Middle frontal gyrus (tissue), 1 donor: ENCODE measurements at regions not wholly inside any gene's neighbourhood (a gene's known extent, or its start where the extent isn't known, plus 50 kb on each side); places are given as distances from the start of the nearest gene placed in this dataset.

Experiments used
- DNase-seq: peaks from one replicate; pipeline ENCODE4 v3.0.0-alpha.2; 2015; ENCODE audit warnings: low spot score; ENCODE audit errors: extremely low spot score

DNA sequence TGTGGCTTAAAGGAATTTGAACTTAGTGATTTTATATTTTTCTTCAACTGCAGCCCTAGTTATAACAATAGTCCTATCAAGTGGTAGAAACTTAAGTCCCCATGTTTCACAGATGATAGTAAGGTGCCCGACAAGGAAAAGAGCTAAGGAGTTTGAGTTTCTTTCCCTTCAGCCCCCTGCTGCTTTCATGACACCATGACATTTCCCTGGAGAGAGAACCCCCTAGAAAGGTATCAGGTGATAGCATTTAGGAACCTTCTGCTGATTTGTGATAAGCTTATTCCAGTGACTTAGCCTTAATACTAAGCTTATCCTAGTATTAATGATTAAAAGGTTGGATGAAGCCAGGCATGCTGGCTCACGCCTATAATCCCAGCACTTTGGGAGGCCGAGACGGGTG lies 623.8 kb upstream of the TYRP1 start:
- no peak for DNase-seq

DNA sequence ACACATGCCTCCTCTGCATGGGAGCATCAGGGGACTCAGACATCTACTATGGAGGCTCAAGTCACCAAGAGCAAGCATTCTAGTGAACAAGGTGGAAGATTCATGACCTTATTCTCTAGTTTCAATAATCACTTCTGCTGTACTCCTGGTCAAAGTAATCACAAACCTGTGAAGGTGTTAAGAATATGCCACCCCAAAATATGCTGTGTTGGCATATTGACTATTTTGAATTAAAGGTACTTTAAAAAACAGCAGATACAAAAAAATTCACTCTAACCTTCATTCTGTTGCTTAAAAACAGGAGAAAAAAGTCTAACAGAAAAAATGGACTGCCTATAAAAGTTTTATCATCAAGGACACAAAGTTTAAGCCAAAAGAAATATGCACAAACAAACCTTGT lies 607.8 kb upstream of the TYRP1 start:
- DNase-seq: no peak

DNA sequence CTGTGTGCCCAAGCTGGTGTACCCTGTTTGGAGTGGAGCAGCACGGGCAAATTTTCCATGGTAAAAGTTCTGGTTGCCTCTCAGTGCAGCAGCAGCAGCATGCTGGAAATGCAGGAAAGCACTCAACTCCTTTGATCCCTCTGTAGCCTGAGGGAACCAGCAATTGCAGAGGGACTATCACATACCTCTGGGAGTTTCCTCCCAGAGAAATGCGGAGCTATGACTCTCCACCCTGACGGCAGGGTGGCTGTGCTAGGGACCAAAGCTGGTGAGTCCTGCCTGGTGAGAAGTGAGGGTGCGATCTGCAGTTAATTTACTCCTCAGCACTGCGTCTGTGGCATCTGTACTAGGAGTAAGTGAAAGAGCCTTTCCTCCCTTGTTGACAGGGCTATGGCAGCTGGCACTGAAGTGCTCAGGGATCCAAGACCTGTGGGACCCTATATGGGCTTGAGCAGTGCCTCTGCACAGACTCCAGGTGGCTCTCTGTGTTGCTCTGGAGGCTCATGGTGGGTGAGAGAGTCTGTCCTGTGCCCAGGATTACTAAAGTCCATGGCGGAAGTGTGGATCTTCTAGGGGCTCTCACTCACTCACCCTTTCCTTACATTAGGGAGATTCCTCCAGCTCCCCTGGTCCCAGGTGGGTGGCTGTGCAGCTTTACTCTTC lies 601.2 kb upstream of the TYRP1 start:
- DNase-seq: no peak

DNA sequence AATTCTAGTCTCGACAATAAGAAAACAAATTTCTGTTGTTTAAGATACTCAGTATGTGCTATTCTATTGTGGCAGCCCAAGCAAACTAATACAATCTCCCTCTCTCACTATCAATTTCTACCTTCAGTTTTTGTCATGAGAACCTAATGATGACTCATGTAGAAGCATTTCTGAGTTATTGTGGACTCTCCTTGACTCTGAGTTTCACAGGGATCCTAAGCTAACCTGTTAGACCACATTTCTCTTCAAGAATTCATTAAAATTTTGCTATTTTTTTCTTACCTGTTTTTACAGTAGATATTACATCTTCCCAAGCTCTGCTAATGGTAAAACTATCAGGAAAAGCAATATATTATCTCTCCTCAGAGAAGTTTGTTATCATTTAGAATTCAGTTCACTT lies 599.1 kb upstream of the TYRP1 start:
- no peak for DNase-seq

DNA sequence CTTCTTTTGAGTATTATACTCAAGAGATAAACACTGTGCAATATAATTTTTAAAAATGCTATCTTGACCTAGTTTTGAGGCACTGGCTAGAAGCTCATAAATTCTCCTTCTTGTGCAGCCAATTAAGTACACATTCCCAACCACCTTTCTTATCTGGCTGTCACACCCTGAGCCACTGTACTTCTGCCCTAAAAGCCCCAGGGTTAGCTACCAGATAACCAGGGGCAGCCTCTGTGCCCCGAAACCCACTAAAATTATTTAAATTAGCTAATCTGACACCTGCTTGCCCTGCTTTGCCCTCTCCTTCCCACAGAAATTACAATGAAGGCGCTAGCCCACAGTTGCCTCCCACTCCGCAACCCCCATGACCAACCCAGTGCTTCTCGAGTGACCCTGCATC lies 597.3 kb upstream of the TYRP1 start:
- no peak for DNase-seq

DNA sequence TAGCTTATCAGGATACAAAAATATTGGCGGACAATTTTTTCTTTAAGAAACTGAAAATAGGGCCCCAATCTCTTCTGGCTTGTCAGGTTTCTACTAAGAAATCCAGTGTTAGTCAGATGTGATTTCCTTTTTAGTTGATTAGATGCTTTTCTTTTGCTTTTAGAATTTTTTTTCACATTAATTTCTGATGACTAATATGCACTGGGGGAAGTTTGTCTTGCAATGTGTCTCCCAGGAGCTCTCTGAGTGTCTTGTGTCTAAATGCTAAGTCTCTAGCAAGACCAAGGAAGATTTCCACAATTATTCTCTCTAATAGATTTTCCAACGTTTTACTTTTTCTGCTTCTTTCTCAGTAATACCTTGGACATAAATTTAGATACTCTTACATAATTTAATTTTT lies 559.8 kb upstream of the TYRP1 start:
- DNase-seq: no peak

DNA sequence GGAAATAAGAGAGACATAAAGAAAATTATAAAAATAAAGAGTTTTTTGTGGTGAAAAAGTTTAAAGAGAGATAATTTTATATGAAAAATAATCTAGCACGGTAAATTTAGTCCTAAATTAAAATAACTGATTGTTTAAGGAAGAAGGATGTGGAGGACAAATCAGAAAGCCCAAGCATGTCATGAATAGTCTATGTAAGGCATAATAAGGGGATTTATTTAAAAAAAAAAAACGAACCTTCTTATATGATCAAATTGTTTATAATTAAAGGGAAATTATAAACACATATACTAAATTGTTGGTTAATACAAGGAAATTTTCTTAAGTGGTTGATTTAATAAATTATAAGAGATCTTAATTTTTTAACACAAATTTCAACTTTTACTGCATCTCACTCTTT lies 551.8 kb upstream of the TYRP1 start:
- DNase-seq: no peak

DNA sequence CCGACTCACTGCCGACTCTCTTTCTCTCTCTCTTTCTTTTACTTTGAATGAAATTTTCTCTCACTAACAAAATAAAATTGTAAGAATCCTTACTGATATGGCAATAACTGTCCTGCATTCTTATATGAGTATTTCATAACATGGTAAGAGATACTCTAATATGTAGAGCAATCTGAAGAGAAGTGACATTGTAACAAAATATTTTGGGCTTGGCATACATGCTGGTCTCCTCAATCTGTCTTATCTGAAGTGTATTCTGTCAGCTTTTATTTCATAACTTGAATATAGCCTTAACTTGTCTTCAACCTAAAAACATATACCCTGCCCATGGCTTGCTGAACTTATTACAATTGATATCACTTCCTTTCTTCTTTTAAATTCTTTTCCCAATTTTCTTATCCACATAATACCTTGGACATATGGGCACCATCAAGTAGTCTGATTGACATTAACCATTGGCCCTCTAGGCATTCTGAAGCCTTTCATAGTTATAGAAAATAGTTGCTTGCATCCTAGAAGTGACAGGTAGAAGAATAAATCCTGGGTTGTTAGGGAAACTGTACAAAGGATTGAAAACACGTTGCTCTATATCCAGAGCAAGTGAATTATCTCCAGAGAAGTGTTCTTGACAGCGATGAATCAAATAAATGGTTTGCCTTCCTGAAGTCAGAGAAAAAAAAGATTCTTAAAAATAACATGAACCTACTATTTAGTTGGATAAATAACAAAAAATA lies 537.6 kb upstream of the TYRP1 start:
- DNase-seq: no peak

DNA sequence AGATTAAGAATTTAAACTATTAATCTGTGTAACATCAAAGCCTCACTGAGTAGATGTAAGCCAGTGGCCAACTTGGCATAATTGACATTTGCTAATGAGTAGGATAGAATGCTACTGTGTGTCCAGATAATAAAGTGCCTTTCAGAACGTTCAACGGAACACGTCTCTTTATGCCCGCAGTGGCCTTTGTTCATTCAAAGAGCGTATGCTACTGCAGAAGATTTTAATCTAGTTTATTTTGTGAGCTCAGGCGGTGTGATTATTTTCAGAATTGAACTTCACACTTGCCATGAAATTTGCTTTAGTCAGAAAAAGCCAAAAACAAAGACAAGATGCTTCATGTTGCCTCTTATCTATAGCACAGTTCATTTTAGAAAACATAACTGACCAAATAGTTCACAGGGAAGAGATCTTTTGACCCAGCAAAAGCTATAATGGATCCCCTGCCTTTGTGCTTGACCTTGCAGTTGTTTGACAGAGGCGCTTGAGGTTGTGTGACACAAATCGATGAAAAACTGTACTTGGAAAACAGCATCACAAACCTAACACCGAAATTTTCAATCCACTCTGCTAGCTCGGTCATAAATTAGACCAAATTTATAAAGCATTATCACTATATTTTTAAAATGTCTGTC lies 530.9 kb upstream of the TYRP1 start:
- DNase-seq: no peak

DNA sequence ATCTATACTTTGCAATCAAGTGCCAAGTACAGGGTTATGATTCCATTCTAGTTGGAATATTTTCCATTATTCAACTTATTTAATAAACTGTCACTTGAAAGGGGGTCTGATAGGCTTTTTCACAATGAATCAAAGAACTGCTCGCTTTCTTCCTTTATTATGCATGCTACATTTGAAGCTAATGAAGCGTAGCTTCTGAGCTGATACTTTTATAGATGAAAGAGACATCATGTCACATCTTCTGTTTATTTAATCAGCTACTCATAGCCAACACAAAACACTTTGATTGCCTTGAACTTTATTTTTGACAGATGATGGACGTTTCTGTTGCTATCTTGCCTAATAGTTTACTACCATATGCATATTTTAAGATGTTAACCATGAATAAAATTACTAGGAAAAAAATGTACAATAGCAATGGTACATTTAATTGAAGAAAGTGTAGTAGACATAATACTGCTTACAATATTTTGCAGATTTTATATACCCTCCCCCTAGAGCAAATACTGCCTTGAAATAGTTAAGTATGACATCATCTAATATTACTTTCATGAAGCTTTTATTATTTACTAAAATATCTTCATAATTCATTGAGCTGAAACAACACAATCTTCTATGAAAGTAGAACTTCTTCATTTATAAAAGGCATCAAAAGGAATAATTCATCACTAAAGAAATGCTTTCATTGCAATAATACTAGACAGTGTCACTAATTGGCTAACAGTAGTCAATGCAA lies 529.3 kb upstream of the TYRP1 start:
- no peak for DNase-seq

DNA sequence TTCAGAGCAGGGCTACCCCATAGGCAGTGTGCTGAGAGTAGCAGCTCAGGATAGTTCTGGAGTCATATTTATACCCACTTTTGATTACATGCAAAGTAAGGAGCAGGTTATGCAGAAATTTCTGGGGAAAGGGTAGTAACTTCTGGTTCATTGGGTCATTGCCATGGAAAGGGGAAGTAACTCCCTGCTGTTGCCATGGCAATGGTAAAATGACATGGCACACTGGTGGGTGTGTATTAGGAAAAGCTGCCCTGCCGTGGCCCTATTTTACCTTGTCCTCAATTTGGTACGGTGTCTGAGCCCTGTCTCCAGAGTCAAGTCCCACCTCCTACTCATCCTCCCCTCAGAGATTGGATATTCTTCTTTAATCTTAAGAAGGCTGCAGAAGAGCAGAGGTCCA lies 526.7 kb upstream of the TYRP1 start:
- DNase-seq: no peak

DNA sequence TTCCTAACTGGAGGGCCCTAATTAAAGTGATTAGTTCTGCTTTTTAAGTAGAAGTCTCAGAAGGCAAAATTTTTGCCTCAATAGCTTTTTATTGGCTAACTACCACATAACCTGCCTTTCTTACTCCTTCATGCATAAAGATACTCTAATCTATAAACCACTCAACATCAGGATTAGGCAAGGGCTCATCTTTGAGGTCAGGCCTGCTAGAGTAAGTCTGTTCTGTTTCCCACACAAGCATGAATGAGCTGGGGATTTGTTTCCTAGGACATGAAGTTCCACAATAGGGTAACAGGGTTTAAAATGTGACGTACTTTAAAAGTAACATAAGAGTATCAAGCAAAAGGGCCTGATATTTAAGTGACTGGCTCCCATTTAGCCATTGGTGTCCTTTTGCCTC lies 522.7 kb upstream of the TYRP1 start:
- no peak for DNase-seq

DNA sequence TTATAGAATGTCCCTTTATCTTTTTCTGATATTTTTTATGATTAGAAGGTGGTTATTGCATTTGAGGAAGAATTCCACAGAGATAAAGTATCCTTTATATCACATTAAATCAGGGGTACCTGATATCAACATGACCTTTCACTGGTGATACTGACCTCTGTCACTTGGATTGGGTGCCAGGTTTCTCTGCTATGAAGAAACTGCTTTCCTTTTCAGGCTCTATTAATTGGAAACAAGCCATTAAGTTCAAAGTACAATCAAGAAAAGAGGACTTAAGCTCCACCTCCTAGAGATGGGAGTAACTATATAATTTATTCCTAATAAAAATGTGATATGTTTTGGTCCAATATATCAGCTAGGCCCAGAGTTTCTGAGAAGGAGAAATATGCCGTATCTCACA lies 514.6 kb upstream of the TYRP1 start:
- DNase-seq: no peak

DNA sequence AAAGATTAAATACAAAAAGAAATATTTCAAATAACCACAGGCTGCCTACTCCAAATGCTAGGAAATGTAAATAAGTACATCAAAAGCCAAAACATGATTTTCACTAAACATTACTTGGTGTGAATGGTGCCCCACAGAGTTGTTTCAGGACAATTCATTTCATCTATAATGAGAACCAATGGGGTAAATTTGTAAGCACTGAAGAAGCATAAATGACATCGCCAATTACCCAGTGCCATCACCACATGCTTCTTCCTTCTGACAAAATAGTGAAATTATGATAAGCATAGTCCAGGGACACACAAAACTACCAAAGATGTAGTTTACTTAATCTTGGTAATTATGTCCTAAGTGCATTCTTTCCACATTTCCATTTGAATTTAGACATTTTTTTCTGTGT lies 510.4 kb upstream of the TYRP1 start:
- DNase-seq: no peak

DNA sequence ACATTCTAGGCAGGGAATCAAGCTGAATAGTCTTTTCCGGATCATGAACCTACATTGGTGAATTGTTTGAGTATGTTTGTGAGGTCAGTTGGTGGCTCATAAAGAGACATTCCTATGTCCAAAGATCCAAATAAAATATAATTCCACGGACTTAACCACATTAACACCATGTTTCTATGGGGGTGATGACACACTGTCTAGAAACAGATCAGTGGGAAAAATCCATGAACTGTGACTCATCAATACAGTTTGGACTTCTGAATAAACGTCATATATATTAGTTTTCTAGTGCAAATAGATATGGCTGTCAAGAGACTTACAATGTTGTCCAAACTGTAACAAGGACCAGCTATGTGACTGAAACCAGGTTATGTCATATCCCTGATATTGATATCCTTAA lies 509.9 kb upstream of the TYRP1 start:
- no peak for DNase-seq

DNA sequence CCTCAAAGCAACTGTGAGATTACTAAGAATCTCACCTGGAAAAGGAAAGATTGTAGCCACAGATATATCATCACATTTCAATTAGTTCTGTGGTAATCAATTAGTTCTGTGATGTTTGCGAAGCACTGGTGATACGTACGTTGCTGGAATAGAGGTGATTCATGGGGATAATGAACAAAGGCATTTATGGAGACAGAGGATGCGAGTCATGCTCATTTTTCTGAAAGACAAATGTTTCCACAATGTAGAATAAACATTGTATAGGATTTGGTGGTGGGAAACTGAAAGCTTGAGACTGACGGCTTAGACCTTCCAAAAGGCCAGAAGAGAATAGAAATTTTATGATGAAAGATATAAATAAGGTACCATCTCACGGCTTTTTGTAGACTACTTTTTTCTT lies 507.3 kb upstream of the TYRP1 start:
- no peak for DNase-seq

DNA sequence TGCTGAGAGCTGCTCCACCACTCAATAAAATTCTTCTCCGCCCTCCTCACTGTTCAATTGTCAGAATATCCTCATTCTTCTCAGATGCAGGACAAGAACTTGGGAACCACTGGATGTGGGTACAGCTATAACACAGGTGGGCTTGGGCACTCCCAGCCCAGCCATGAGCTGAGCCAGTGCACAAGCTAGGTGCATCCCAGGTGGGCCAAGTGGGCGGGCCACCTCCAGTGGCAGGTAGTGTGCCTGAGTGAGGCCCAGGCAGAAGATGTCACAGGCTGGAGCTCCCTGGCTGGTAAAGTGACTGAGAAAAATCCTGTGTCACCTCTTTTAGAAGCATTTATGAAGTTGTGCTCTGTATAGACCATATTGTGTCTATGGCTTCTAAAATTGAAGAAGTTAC lies 501.6 kb upstream of the TYRP1 start:
- no peak for DNase-seq

DNA sequence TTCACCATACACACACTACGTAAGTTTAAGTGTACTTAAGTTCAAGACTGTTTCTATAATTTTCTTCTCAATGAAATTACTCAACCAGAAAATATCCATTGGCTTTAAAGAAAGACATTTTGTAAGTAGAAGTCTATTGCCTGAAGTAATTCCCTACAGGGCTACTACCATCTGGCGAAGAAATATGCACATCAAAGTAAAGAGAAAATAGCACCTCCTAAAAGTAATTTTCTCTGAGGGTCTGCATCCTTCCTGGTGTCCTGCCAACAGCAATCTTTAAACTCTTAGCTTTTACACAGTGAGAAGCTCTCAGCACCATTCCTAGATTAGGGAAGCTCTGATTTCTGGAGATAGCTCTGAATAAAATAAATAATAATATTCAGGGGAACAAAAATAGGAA lies 498.5 kb upstream of the TYRP1 start:
- no peak for DNase-seq

DNA sequence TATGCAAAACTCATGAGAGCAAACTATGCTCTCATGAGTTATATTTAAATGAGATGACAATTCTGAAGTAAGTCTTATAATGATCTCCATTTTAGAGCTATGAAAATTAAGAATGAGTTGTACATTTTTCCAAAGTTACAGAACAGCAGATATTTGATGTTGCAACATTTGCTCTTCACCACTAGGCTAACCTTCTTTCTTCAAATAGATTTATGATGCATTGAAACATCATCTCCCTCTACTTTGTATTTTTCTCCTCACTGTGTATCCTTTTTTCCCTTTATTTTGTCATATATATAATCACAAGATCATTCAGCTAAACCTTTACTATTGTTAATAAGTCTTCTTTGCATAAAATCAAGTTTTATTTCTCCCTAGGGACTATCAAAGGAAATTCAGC lies 497.7 kb upstream of the TYRP1 start:
- DNase-seq: no peak

DNA sequence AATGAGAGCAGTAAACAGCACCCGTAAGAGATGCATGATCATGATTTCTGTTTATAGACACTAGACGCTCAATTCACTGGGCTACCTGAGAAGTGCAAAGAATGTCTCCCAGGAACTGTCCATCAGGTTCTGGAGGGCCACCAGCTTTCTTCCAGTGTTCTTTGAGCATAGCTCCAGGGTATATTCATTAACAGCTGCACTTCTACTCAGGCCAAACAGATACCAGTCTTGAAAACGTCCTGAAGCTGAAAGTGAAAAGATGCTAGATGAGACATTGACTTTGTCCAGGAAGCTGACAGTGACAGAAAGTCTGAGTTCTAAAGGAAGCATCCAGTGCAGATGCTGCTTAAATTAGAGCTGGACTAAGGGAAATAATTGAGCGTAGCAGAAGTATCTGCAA lies 488.7 kb upstream of the TYRP1 start:
- no peak for DNase-seq

DNA sequence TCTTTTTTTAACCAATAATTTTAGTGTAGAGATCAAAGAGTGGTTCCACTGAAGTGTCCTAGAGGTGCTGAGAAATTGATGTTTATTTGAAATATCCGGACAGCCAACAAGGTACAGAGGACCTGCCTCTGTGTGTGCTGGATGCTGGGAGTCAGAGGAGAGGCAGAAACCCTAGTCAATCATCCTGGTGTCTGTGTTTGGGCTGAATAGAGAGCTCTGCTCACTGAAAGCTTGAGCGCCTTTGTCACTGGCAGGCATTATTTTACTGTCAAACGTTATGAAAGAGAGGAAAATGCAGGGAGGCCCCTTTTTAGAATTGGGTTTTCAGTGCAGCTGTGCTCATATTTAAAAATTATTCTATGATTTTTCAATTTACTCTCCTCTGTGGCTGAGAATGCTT lies 480.3 kb upstream of the TYRP1 start:
- DNase-seq: no peak

DNA sequence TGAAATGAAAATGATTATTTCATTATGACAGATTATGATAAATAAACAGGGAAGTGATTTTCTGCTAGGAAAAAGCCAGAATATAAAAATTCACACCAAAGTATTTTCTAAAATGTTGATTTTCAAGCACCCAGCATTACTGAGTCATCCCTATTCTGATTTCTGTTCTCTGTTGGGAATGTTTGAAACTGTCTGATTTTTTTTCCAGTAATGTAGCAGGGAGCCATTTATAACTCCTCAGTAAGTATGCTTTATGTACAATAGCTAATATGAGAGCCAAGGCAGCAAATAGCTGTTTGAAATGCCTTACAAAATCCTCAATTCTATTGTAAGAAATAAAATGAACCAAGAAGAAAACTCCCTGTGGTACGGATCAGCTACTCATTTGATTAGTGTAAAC lies 471.7 kb upstream of the TYRP1 start:
- no peak for DNase-seq
